Hepatocyte (in vitro differentiated cells): ENCODE measurements at regions not wholly inside any gene's neighbourhood (a gene's known extent, or its start where the extent isn't known, plus 50 kb on each side); places are given as distances from the start of the nearest gene placed in this dataset.

ENCODE experiments used
- DNase-seq: peaks from one replicate; pipeline ENCODE4 v3.0.0-alpha.2; 2016; ENCODE audit warnings: low spot score
- H2AFZ ChIP-seq: fragments of 200-600 bp; sonication (generic); 2 replicates; pipeline ENCODE4 v1.6.0; 2016; ENCODE audit warnings: antibody characterized with exemption, mild to moderate bottlenecking
- H3K27ac ChIP-seq: fragments of 200-600 bp; sonication (generic); 2 replicates; pipeline ENCODE4 v1.5.1; 2016; ENCODE audit warnings: mild to moderate bottlenecking
- H3K27me3 ChIP-seq: fragments of 200-600 bp; sonication (generic); 2 replicates; pipeline ENCODE4 v1.6.1; 2016
- H3K36me3 ChIP-seq: fragments of 200-600 bp; sonication (generic); replicated peaks from 2 replicates; pipeline ENCODE4 v1.5.1; 2016; ENCODE audit warnings: low read depth; ENCODE audit not compliant: insufficient read depth
- H3K4me1 ChIP-seq: fragments of 200-600 bp; sonication (generic); 2 replicates; pipeline ENCODE4 v1.5.1; 2016; ENCODE audit warnings: mild to moderate bottlenecking, moderate library complexity; ENCODE audit not compliant: insufficient read depth
- H3K4me2 ChIP-seq: fragments of 200-600 bp; sonication (generic); 2 replicates; pipeline ENCODE4 v1.6.0; 2016
- H3K4me3 ChIP-seq: fragments of 200-600 bp; sonication (generic); 2 replicates; pipeline ENCODE4 v1.5.1; 2016; ENCODE audit warnings: mild to moderate bottlenecking
- H3K79me2 ChIP-seq: fragments of 200-600 bp; sonication (generic); 2 replicates; pipeline ENCODE4 v1.6.0; 2017; ENCODE audit warnings: mild to moderate bottlenecking
- H3K9me2 ChIP-seq: fragments of 200-600 bp; sonication (generic); replicated peaks from 2 replicates; pipeline ENCODE4 v1.6.0; 2017; ENCODE audit warnings: mild to moderate bottlenecking; ENCODE audit not compliant: insufficient read depth
- H3K9me3 ChIP-seq: fragments of 200-600 bp; sonication (generic); 2 replicates; pipeline ENCODE4 v1.5.1; 2016; ENCODE audit warnings: low read depth, mild to moderate bottlenecking
- H4K20me1 ChIP-seq: fragments of 200-600 bp; sonication (generic); 2 replicates; pipeline ENCODE4 v1.6.0; 2016; ENCODE audit warnings: mild to moderate bottlenecking; ENCODE audit not compliant: insufficient read depth, poor library complexity, severe bottlenecking
- CTCF ChIP-seq: fragments of 200-600 bp; sonication (generic); IDR thresholded peaks from 2 replicates; pipeline ENCODE4 v1.5.1; 2016; ENCODE audit warnings: antibody characterized with exemption, mild to moderate bottlenecking; ENCODE audit not compliant: poor library complexity
- EZH2 ChIP-seq: fragments of 200-600 bp; sonication (generic); IDR thresholded peaks from 2 replicates; pipeline ENCODE4 v1.6.1; 2016; ENCODE audit warnings: antibody characterized with exemption, mild to moderate bottlenecking, borderline replicate concordance
- EZH2phosphoT487 ChIP-seq: fragments of 200-600 bp; sonication (generic); IDR thresholded peaks from one replicate; pipeline ENCODE4 v1.6.1; 2018; ENCODE audit warnings: antibody characterized with exemption, mild to moderate bottlenecking, low read depth, moderate library complexity; ENCODE audit not compliant: unreplicated experiment, severe bottlenecking
- WGBS: methylation state at CpG from one replicate; pipeline ENCODE4 v1.1.6; 2016; ENCODE audit warnings: low lambda C conversion rate; ENCODE audit errors: missing lambda C conversion rate; 5-methylcytosine and 5-hydroxymethylcytosine counted together

- WGBS: 64% methylated on average over 3 of the region's 3 CpGs
- DNase-seq: no peak
Observed at GRCh38 chr5:28014779-28015178, 976.4 kb upstream of the CDH9 start.

GRCh38 chr5:28012538-28012937 lies 974.2 kb upstream of the CDH9 start:
- DNase-seq: no peak
- 88% methylated on average over 5 of the region's 5 CpGs for WGBS
- Histone ChIP-seq H2AFZ (no peak overlapping the region), H3K79me2 (no peaks in the 10 kb centered on the region), H3K36me3 (no peaks in the 10 kb centered on the region), H3K4me2 (no peak overlapping the region), H4K20me1 (no peaks in the 10 kb centered on the region), H3K27me3 (no peaks in the 10 kb centered on the region), H3K4me3 (no peak overlapping the region), H3K4me1 (no peaks in the 10 kb centered on the region), H3K9me2 (no peaks in the 10 kb centered on the region), H3K27ac (no peak overlapping the region), H3K9me3 (no peaks in the 10 kb centered on the region)
- no peak for TF ChIP-seq CTCF
- TF ChIP-seq EZH2phosphoT487: no peak
- TF ChIP-seq EZH2: no peak

More at GRCh38 chr5:28014779-28015178, 976.4 kb upstream of the CDH9 start:
- Histone ChIP-seq H3K9me3 (no peaks in the 10 kb centered on the region), H3K4me1 (no peaks in the 10 kb centered on the region), H3K4me3 (no peak overlapping the region), H3K4me2 (no peak overlapping the region), H3K36me3 (no peaks in the 10 kb centered on the region), H4K20me1 (no peaks in the 10 kb centered on the region), H3K79me2 (no peaks in the 10 kb centered on the region), H3K9me2 (no peaks in the 10 kb centered on the region), H2AFZ (no peak overlapping the region), H3K27ac (no peak overlapping the region), H3K27me3 (no peaks in the 10 kb centered on the region)
- TF ChIP-seq EZH2phosphoT487 (no peak), CTCF (no peak), EZH2 (no peak)

- Histone ChIP-seq H3K79me2 (no peaks in the 10 kb centered on the region), H3K27me3 (no peaks in the 10 kb centered on the region), H3K4me1 (no peaks in the 10 kb centered on the region), H3K4me3 (no peak overlapping the region), H4K20me1 (no peaks in the 10 kb centered on the region), H3K9me3 (no peaks in the 10 kb centered on the region), H3K27ac (no peak overlapping the region), H3K4me2 (no peak overlapping the region), H3K9me2 (no peaks in the 10 kb centered on the region), H3K36me3 (no peaks in the 10 kb centered on the region), H2AFZ (no peak overlapping the region)
- TF ChIP-seq EZH2: no peak
- TF ChIP-seq CTCF: no peak
- TF ChIP-seq EZH2phosphoT487: no peak
- DNase-seq: no peak
- WGBS: 62% methylated on average over 2 of the region's 2 CpGs
Observed at GRCh38 chr5:28009576-28009975, 971.2 kb upstream of the CDH9 start.

- Histone ChIP-seq H3K9me2 (no peaks in the 10 kb centered on the region), H3K27me3 (no peaks in the 10 kb centered on the region), H3K4me2 (no peak overlapping the region), H3K4me3 (no peak overlapping the region), H3K79me2 (no peaks in the 10 kb centered on the region), H3K9me3 (no peaks in the 10 kb centered on the region), H3K4me1 (no peaks in the 10 kb centered on the region), H3K27ac (no peak overlapping the region), H4K20me1 (no peaks in the 10 kb centered on the region), H3K36me3 (no peaks in the 10 kb centered on the region), H2AFZ (no peak overlapping the region)
- TF ChIP-seq CTCF (no peak), EZH2phosphoT487 (no peak), EZH2 (no peak)
- 67% methylated on average over 1 of the region's 1 CpG for WGBS
- DNase-seq: no peak
Observed at GRCh38 chr5:27996665-27997064, 958.3 kb upstream of the CDH9 start.
